Parathyroid adenoma (tissue), 2 donors: ENCODE measurements at regions not wholly inside any gene's neighbourhood (a gene's known extent, or its start where the extent isn't known, plus 50 kb on each side); places are given as distances from the start of the nearest gene placed in this dataset.

ENCODE experiments used
- H2AFZ ChIP-seq: fragments of 300-600 bp; sonication (generic); one replicate; pipeline ENCODE4 v1.7.0; 2017; ENCODE audit warnings: antibody characterized with exemption, mild to moderate bottlenecking
- H3K27ac ChIP-seq: fragments of 300-600 bp; sonication (generic); one replicate; pipeline ENCODE4 v1.7.0; 2017
- H3K27me3 ChIP-seq: fragments of 300-600 bp; sonication (generic); one replicate; pipeline ENCODE4 v1.7.0; 2017; ENCODE audit warnings: low read length; ENCODE audit not compliant: control insufficient read depth, insufficient read depth
- H3K36me3 ChIP-seq: fragments of 300-600 bp; sonication (generic); one replicate; pipeline ENCODE4 v1.7.0; 2017; ENCODE audit warnings: low read length; ENCODE audit not compliant: control insufficient read depth, insufficient read depth
- H3K4me1 ChIP-seq: fragments of 300-600 bp; sonication (generic); one replicate; pipeline ENCODE4 v1.7.0; 2017; ENCODE audit warnings: control low read depth
- H3K4me2 ChIP-seq: fragments of 300-600 bp; sonication (generic); one replicate; pipeline ENCODE4 v1.7.0; 2017; ENCODE audit warnings: low read length
- H3K4me3 ChIP-seq: fragments of 300-600 bp; sonication (generic); one replicate; pipeline ENCODE4 v1.7.0; 2017; ENCODE audit warnings: low read depth, low read length
- H3K79me2 ChIP-seq: fragments of 300-600 bp; sonication (generic); one replicate; pipeline ENCODE4 v1.7.0; 2017; ENCODE audit warnings: control low read depth
- H3K9ac ChIP-seq: fragments of 300-600 bp; sonication (generic); one replicate; pipeline ENCODE4 v1.7.0; 2017; ENCODE audit warnings: mild to moderate bottlenecking
- H3K9me3 ChIP-seq: fragments of 300-600 bp; sonication (generic); one replicate; pipeline ENCODE4 v1.7.0; 2017; ENCODE audit warnings: low read length; ENCODE audit not compliant: control insufficient read depth
- TF ChIP-seq, protein P1 (sequence below): fragments of 300-600 bp; sonication (generic); IDR thresholded peaks from one replicate; pipeline ENCODE4 v1.7.0; 2017; ENCODE audit warnings: antibody characterized with exemption, mild to moderate bottlenecking
- donor health status: primary hyperparathyroidism.

DNA sequence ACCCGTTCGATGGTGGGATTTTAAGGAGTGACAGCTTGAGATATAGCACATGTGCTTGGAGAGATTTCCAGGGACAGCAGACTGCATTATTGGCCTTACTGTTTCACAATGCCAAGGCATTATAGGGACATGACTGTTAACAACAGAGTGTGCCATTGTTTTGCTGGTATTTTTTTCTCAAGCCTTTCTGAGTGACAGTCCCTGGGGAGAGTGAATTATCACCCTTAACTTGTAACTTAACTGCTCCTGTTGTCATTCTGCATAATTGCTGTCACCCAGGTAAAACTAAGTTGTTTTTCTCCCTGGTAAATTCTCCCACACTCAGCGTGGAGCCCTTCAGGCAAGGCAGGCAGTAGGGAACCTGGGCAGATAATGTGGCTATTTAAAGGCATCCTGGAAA, 989.2 kb upstream of the LCORL start:
- no peaks in the 10 kb centered on the region for H3K79me2 ChIP-seq
- H3K36me3 ChIP-seq = no peaks in the 10 kb centered on the region
- no peaks in the 10 kb centered on the region for H3K4me1 ChIP-seq
- H3K4me2 ChIP-seq = no peak overlapping the region
- no peak overlapping the region for H3K27ac ChIP-seq
- H3K4me3 ChIP-seq = no peak overlapping the region
- no peaks in the 10 kb centered on the region for H3K27me3 ChIP-seq
- no peak overlapping the region for H3K9ac ChIP-seq
- TF ChIP-seq, protein P1, sequence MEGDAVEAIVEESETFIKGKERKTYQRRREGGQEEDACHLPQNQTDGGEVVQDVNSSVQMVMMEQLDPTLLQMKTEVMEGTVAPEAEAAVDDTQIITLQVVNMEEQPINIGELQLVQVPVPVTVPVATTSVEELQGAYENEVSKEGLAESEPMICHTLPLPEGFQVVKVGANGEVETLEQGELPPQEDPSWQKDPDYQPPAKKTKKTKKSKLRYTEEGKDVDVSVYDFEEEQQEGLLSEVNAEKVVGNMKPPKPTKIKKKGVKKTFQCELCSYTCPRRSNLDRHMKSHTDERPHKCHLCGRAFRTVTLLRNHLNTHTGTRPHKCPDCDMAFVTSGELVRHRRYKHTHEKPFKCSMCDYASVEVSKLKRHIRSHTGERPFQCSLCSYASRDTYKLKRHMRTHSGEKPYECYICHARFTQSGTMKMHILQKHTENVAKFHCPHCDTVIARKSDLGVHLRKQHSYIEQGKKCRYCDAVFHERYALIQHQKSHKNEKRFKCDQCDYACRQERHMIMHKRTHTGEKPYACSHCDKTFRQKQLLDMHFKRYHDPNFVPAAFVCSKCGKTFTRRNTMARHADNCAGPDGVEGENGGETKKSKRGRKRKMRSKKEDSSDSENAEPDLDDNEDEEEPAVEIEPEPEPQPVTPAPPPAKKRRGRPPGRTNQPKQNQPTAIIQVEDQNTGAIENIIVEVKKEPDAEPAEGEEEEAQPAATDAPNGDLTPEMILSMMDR = no peak
- H3K9me3 ChIP-seq = no peaks in the 10 kb centered on the region
- H2AFZ ChIP-seq = no peak overlapping the region

DNA sequence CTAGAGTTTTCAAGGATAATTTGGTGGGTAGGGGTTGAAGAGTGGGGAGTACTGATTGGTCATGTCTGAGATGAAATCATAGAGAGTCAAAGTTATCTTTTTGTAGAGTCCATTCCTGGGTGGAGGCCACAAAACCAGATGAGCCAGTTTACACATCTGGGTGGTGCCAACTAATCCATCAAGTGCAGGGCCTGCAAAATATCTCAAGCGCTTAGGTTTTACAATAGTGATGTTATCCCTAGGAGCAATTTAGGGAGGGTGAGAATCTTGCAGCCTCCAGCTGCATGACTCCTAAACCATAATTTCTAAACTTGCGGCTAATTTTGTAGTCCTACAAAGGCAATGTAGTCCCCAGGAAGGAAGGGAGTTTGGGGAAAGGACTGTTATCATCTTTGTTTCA, 988.3 kb upstream of the LCORL start:
- no peaks in the 10 kb centered on the region for H3K4me1 ChIP-seq
- H2AFZ ChIP-seq = no peak overlapping the region
- no peak overlapping the region for H3K4me3 ChIP-seq
- H3K4me2 ChIP-seq = no peak overlapping the region
- TF ChIP-seq, protein P1 = no peak
- H3K79me2 ChIP-seq = no peaks in the 10 kb centered on the region
- H3K27ac ChIP-seq = no peak overlapping the region
- H3K9ac ChIP-seq = no peak overlapping the region
- H3K9me3 ChIP-seq = no peaks in the 10 kb centered on the region
- H3K27me3 ChIP-seq = no peaks in the 10 kb centered on the region
- H3K36me3 ChIP-seq = no peaks in the 10 kb centered on the region

DNA sequence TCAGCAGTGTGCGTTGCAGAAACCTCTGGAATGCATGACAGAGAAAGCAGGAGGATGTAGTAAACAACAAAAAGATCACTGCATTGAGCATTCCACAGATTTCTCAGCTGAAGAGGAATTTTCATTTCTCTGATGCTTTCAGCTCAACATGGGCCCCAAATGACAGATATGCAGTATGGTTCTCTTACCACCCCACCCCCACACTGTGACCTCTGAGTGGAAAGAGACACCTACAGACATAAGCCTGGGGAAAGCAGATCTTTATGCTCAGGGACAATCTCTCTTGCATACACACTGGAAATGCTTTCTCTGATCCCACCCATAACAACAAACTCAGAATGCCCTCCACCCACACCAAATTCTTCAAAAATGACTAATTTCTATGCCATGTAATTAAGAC, 983.7 kb upstream of the LCORL start:
- no peak overlapping the region for H2AFZ ChIP-seq
- H3K9ac ChIP-seq = no peak overlapping the region
- TF ChIP-seq, protein P1 = no peak
- no peak overlapping the region for H3K27ac ChIP-seq
- H3K4me3 ChIP-seq = no peak overlapping the region
- no peaks in the 10 kb centered on the region for H3K79me2 ChIP-seq
- no peaks in the 10 kb centered on the region for H3K4me1 ChIP-seq
- no peaks in the 10 kb centered on the region for H3K9me3 ChIP-seq
- no peaks in the 10 kb centered on the region for H3K27me3 ChIP-seq
- H3K36me3 ChIP-seq = no peaks in the 10 kb centered on the region
- no peak overlapping the region for H3K4me2 ChIP-seq

DNA sequence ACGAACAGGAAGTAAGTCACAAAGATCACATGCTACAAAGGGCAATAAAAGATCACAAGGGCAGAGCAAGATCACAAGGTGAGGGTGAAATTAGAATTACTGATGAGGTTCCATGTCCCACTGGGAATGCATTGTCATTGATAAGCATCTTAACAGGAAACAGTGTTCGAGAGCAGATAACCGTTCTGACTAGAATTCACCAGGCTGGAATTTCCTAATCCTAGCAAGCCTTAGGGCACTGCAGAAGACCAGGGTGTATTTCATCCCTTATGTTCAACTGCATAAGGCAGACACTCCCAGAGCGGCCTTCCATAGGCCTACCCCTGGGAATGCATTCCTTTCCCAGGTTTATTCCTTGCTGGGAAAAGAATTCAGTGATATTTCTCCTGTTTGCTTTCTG, 980.6 kb upstream of the LCORL start:
- Histone ChIP-seq H3K4me2 (no peak overlapping the region), H3K79me2 (no peaks in the 10 kb centered on the region), H3K9ac (no peak overlapping the region), H3K4me1 (no peaks in the 10 kb centered on the region), H3K27ac (no peak overlapping the region), H3K27me3 (no peaks in the 10 kb centered on the region), H3K9me3 (no peaks in the 10 kb centered on the region), H3K36me3 (no peaks in the 10 kb centered on the region), H2AFZ (no peak overlapping the region), H3K4me3 (no peak overlapping the region)
- TF ChIP-seq, protein P1 = no peak

DNA sequence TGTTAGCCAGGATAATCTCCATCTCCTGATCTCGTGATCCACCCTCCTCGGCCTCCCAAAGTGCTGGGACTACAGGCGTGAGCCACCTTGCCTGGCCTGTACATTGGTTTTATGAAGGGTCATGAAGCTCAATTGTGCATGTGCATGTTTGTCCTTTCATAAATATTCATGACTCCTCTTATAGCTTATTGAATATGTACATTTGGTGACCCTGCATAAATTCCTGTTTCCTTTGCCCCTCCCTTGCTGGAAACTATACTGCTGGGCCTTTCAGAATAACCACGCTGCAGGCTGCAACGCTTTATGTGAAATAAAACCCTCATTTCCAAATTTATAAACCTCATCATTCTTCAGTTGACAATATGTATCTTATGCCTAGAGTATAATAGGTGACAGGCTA, 978.0 kb upstream of the LCORL start:
- no peaks in the 10 kb centered on the region for H3K36me3 ChIP-seq
- no peaks in the 10 kb centered on the region for H3K27me3 ChIP-seq
- H3K4me1 ChIP-seq = no peaks in the 10 kb centered on the region
- no peak overlapping the region for H3K4me3 ChIP-seq
- H3K9me3 ChIP-seq = no peaks in the 10 kb centered on the region
- H2AFZ ChIP-seq = no peak overlapping the region
- H3K9ac ChIP-seq = no peak overlapping the region
- H3K79me2 ChIP-seq = no peaks in the 10 kb centered on the region
- H3K4me2 ChIP-seq = no peak overlapping the region
- TF ChIP-seq, protein P1 = no peak
- no peak overlapping the region for H3K27ac ChIP-seq
